CD4-positive, alpha-beta memory T cell (primary cell): ENCODE measurements at regions not wholly inside any gene's neighbourhood (a gene's known extent, or its start where the extent isn't known, plus 50 kb on each side); places are given as distances from the start of the nearest gene placed in this dataset.
"Not testable (repeated sequence)": the region's sequence is repeated elsewhere in the genome, so short reads cannot be mapped to it uniquely, and the experiment has no call there.

Experiments
- CTCF ChIA-PET: fragments of 350-600 bp; sonication (Branson Sonifier 250); formaldehyde crosslinking; loops from one replicate; lab custom pipeline; 2021; ENCODE audit warnings: inconsistent platforms; ENCODE audit not compliant: partially characterized antibody; lab: Charles Lee
- POLR2A ChIA-PET: fragments of 350-600 bp; sonication (Branson Sonifier 250); formaldehyde crosslinking; loops from one replicate; lab custom pipeline; 2021; ENCODE audit not compliant: partially characterized antibody; lab: Charles Lee
- DNase-seq, 5 donors: peaks; one replicate each; pipeline versions ENCODE4 v3.0.0 to v3.0.0-alpha.2; 2020 to 2022; ENCODE audit warnings: mixed read lengths in 1 of 5
- H3K27ac ChIP-seq: one replicate; pipeline ENCODE4 v1.7.0; 2013; ENCODE audit warnings: low read depth, low read length
- H3K27me3 ChIP-seq: 2 replicates; pipeline ENCODE4 v1.7.0; 2013; ENCODE audit warnings: mild to moderate bottlenecking, low read length, moderate library complexity; ENCODE audit not compliant: insufficient read depth
- H3K36me3 ChIP-seq: 2 replicates; pipeline ENCODE4 v1.7.0; 2013; ENCODE audit warnings: mild to moderate bottlenecking, low read length, moderate library complexity; ENCODE audit not compliant: insufficient read depth
- H3K4me1 ChIP-seq: 2 replicates; pipeline ENCODE4 v1.7.0; 2013; ENCODE audit warnings: mild to moderate bottlenecking, low read length, moderate library complexity; ENCODE audit not compliant: insufficient read depth
- H3K4me3 ChIP-seq, 2 donors: one replicate each; pipeline ENCODE4 v1.7.0; 2013; ENCODE audit warnings: low read length in 2 of 2, mild to moderate bottlenecking in 1 of 2
- H3K9me3 ChIP-seq, 2 donors: one replicate each; pipeline ENCODE4 v1.7.0; 2013; ENCODE audit warnings: low read length in 2 of 2, control low read depth in 1 of 2; ENCODE audit not compliant: control insufficient read depth in 1 of 2
- H3K27ac Mint-ChIP-seq, 7 donors: one replicate each; pipeline ENCODE4 v1.8.0; 2020 to 2021; ENCODE audit warnings: mixed read lengths in 7 of 7, mild to moderate bottlenecking in 6 of 7, inconsistent platforms in 3 of 7, moderate library complexity in 3 of 7
- H3K27me3 Mint-ChIP-seq, 2 donors: one replicate each; pipeline ENCODE4 v1.8.0; 2020 to 2021; ENCODE audit warnings: mixed read lengths in 2 of 2
- H3K36me3 Mint-ChIP-seq, 2 donors: one replicate each; pipeline ENCODE4 v1.8.0; 2020 to 2021; ENCODE audit warnings: mixed read lengths in 2 of 2, inconsistent platforms in 1 of 2, mild to moderate bottlenecking in 1 of 2
- H3K4me1 Mint-ChIP-seq, 4 donors: one replicate each; pipeline ENCODE4 v1.8.0; 2020 to 2021; ENCODE audit warnings: mixed read lengths in 4 of 4, mild to moderate bottlenecking in 1 of 4
- H3K4me3 Mint-ChIP-seq, 8 donors: one replicate each; pipeline ENCODE4 v1.8.0; 2020 to 2021; ENCODE audit warnings: mixed read lengths in 8 of 8, mild to moderate bottlenecking in 7 of 8, moderate library complexity in 6 of 8, inconsistent platforms in 3 of 8
- H3K9me3 Mint-ChIP-seq, 8 donors: one replicate each; pipeline ENCODE4 v1.8.0; 2020 to 2021; ENCODE audit warnings: mixed read lengths in 8 of 8, mild to moderate bottlenecking in 5 of 8, inconsistent platforms in 3 of 8, moderate library complexity in 1 of 8
- intact Hi-C: fragments of 100-400 bp; cut with micrococcal nuclease; formaldehyde crosslinking; loops from one replicate; pipeline ENCODE4 v1.15.1; 2023

DNA sequence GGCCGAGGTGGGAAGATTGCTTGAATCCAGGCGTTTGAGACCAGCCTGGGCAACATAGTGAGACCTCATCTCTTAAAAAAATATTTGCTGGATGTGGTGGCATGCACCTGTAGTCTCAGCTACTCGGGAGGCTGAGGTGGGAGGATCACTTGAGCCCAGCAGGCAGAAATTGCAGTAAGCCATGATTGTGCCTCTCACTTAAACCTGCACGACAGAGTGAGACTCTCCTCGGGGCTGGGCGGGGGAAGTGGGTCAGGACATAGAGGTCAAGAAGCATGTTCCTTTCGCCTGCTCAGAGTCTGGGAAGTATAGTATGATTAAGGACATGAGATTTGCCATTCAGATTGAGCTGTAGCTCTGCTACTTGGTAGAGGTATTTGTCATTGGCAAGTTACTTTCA lies 52.3 kb downstream of the SEPTIN7 start:
- H3K27me3 Mint-ChIP-seq, H3K36me3 ChIP-seq, H3K27ac Mint-ChIP-seq, H3K9me3 Mint-ChIP-seq, H3K9me3 ChIP-seq, intact Hi-C loops, H3K27me3 ChIP-seq, H3K27ac ChIP-seq, H3K4me3 ChIP-seq, CTCF ChIA-PET: not testable (repeated sequence)
- Mint-ChIP-seq H3K36me3 (peaks cover 33 to 35% of the 10 kb centered on the region in 2 donors), H3K4me3 (peak overlapping the region in 2 of 8 donors; percentile 2 to 27), H3K4me1 (peaks cover 53 to 82% (median 70%) of the 10 kb centered on the region in 4 donors)
- peaks cover 27% of the 10 kb centered on the region for H3K4me1 ChIP-seq
- POLR2A ChIA-PET = interaction anchor here (1.0 kb wide), 1 partner anchor 52 kb away, joined by 3 read pairs; the partner anchor contains the start of gene SEPTIN7
- peak in 1 of 5 donors; percentile 16 for DNase-seq

DNA sequence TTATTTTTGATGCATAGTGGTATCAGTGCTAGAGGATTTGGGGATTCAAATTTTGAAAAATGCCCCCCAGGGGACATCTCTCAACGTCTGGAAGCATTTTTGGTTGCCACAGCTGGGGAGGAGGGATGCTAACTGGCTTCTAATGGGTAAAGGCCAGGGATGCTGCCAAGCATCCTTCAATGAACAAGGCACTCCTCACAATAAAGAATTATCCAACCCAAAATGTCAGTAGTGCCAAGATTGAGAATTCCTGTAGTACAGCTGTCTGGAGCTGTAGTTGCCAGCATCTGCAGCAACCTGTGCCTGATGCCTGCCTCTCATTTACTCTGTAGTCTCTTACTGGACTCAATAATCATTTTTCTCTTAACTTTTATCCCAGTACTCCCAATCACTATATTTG lies 53.5 kb downstream of the SEPTIN7 start:
- POLR2A ChIA-PET = interaction anchor here (4.3 kb wide), 1 partner anchor 53 kb away, joined by 18 read pairs; the partner anchor contains the start of gene SEPTIN7

GRCh38 chr7:35856175-35856574 lies 55.3 kb downstream of the SEPTIN7 start:
- Histone ChIP-seq H3K4me3 (no peak overlapping the region), H3K4me1 (peaks cover 19% of the 10 kb centered on the region), H3K36me3 (no peaks in the 10 kb centered on the region), H3K9me3 (no peaks in the 10 kb centered on the region), H3K27ac (no peak overlapping the region), H3K27me3 (no peaks in the 10 kb centered on the region)
- no peaks in the 10 kb centered on the region for H3K9me3 Mint-ChIP-seq
- ChIA-PET CTCF (interaction anchor here (1.3 kb wide), 1 partner anchor 131 kb away, joined by 3 read pairs; no protein-coding TSS in a partner anchor), POLR2A (interaction anchor here (1.5 to 4.3 kb wide), 2 partner anchors 9 to 55 kb away, joined by 5 to 18 read pairs; partner anchors contain the start of gene SEPTIN7)
- peaks cover 23 to 27% of the 10 kb centered on the region in 2 donors for H3K36me3 Mint-ChIP-seq
- no peak overlapping the region for H3K27ac Mint-ChIP-seq
- no peak for DNase-seq
- peaks cover 45 to 81% (median 70%) of the 10 kb centered on the region in 4 donors for H3K4me1 Mint-ChIP-seq
- peak overlapping the region in 1 of 8 donors; percentile 32 for H3K4me3 Mint-ChIP-seq
- intact Hi-C loops = no loop called here
- no peaks in the 10 kb centered on the region for H3K27me3 Mint-ChIP-seq

More for the DNA sequence above, 53.5 kb downstream of the SEPTIN7 start:
- H3K9me3 Mint-ChIP-seq = no peaks in the 10 kb centered on the region
- no peak for DNase-seq
- peaks cover 30 to 33% of the 10 kb centered on the region in 2 donors for H3K36me3 Mint-ChIP-seq
- H3K27ac ChIP-seq = no peak overlapping the region
- intact Hi-C loops = no loop called here
- no peaks in the 10 kb centered on the region for H3K27me3 Mint-ChIP-seq
- peaks cover 20% of the 10 kb centered on the region for H3K4me1 ChIP-seq
- H3K4me3 Mint-ChIP-seq = no peak overlapping the region
- H3K27ac Mint-ChIP-seq = peak overlapping the region in 1 of 7 donors; percentile 23
- no peak overlapping the region for H3K4me3 ChIP-seq
- peaks cover 44 to 80% (median 66%) of the 10 kb centered on the region in 4 donors for H3K4me1 Mint-ChIP-seq
- H3K27me3 ChIP-seq = no peaks in the 10 kb centered on the region
- CTCF ChIA-PET = no interaction called here
- H3K36me3 ChIP-seq = no peaks in the 10 kb centered on the region
- no peaks in the 10 kb centered on the region for H3K9me3 ChIP-seq

DNA sequence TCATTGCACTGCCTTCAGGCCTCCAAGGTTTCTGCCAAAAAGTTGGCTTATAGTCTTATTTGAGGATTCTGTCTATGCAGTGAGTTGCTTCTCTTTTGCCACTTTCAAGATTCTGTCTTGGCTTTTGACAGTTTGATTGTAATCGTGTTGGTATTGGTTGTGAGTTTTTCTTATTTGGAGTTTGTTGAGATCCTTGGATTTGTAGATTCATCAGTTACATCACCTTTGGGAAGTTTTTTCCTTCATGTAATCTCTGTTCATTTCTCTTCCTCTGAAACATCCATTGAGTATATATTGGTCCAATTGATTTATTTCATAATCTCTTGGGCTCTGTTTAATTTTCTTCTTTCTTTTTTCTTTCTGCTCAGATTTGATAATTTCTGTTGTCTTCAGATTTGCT lies 59.8 kb downstream of the SEPTIN7 start:
- H3K4me3 ChIP-seq = no peak overlapping the region
- no peaks in the 10 kb centered on the region for H3K9me3 ChIP-seq
- H3K9me3 Mint-ChIP-seq = no peaks in the 10 kb centered on the region
- no peaks in the 10 kb centered on the region for H3K27me3 ChIP-seq
- H3K36me3 Mint-ChIP-seq = peaks cover 21 to 29% of the 10 kb centered on the region in 2 donors
- no peak overlapping the region for H3K27ac ChIP-seq
- H3K27ac Mint-ChIP-seq = peak overlapping the region in 2 of 7 donors; percentile 34 to 54
- H3K36me3 ChIP-seq = peaks cover 8% of the 10 kb centered on the region
- H3K27me3 Mint-ChIP-seq = no peaks in the 10 kb centered on the region
- peaks cover 32 to 58% (median 50%) of the 10 kb centered on the region in 4 donors for H3K4me1 Mint-ChIP-seq
- POLR2A ChIA-PET = no interaction called here
- intact Hi-C loops = loop anchor here (5.0 kb wide), 1 partner anchor 43 kb away; no protein-coding TSS in a partner anchor
- peak overlapping the region in 2 of 8 donors; percentile 9 to 26 for H3K4me3 Mint-ChIP-seq
- peaks cover 14% of the 10 kb centered on the region for H3K4me1 ChIP-seq
- CTCF ChIA-PET = no interaction called here
- no peak for DNase-seq

- Histone ChIP-seq H3K36me3 (peaks cover 17% of the 10 kb centered on the region), H3K27ac (no peak overlapping the region), H3K4me1 (peaks cover 8% of the 10 kb centered on the region), H3K27me3 (no peaks in the 10 kb centered on the region), H3K4me3 (no peak overlapping the region), H3K9me3 (no peaks in the 10 kb centered on the region)
- no peaks in the 10 kb centered on the region for H3K27me3 Mint-ChIP-seq
- no peak for DNase-seq
- peak overlapping the region in 1 of 7 donors; percentile 11 for H3K27ac Mint-ChIP-seq
- H3K4me3 Mint-ChIP-seq = no peak overlapping the region
- intact Hi-C loops = no loop called here
- ChIA-PET CTCF (no interaction called here), POLR2A (no interaction called here)
- no peaks in the 10 kb centered on the region for H3K9me3 Mint-ChIP-seq
- H3K4me1 Mint-ChIP-seq = peaks cover 33 to 52% (median 43%) of the 10 kb centered on the region in 4 donors
- peaks cover 32 to 54% of the 10 kb centered on the region in 2 donors for H3K36me3 Mint-ChIP-seq
These were observed 64.4 kb downstream of the SEPTIN7 start for GRCh38 chr7:35865287-35865686.

- no peak overlapping the region for H3K27ac ChIP-seq
- POLR2A ChIA-PET = no interaction called here
- H3K27me3 ChIP-seq = no peaks in the 10 kb centered on the region
- peaks cover 17% of the 10 kb centered on the region for H3K36me3 ChIP-seq
- peaks cover 35 to 56% of the 10 kb centered on the region in 2 donors for H3K36me3 Mint-ChIP-seq
- no peak overlapping the region for H3K4me3 Mint-ChIP-seq
- no peak for DNase-seq
- no peaks in the 10 kb centered on the region for H3K27me3 Mint-ChIP-seq
- intact Hi-C loops = no loop called here
- no peaks in the 10 kb centered on the region for H3K9me3 ChIP-seq
- H3K9me3 Mint-ChIP-seq = no peaks in the 10 kb centered on the region
- peaks cover 30 to 46% (median 40%) of the 10 kb centered on the region in 4 donors for H3K4me1 Mint-ChIP-seq
- H3K4me1 ChIP-seq = peaks cover 9% of the 10 kb centered on the region
- H3K4me3 ChIP-seq = no peak overlapping the region
- peak overlapping the region in 1 of 7 donors; percentile 12 for H3K27ac Mint-ChIP-seq
- CTCF ChIA-PET = no interaction called here
These were observed 65.3 kb downstream of the SEPTIN7 start for GRCh38 chr7:35866186-35866585.

DNA sequence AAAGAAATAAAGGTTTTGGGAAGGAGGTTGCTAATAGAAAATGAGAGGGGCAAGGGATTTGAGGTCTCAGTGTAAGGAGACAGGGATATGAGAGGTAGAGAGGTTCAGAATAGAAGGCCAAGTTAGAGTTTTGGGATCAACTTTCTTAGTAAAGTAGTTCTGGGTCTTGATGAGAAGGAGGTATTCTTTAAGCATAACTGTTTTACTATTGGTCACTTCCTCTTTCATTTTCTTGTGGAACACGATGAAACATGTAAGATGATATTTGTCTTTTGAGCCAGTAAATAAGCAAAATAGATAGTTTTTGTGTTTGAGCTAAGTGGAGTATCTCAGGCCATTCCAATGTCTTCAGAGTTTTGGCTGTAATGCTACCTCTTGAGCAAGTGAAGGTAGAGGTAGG lies 68.3 kb downstream of the SEPTIN7 start:
- H3K27me3 ChIP-seq, H3K4me3 ChIP-seq, H3K27me3 Mint-ChIP-seq, H3K4me1 ChIP-seq, CTCF ChIA-PET, DNase-seq, H3K27ac ChIP-seq, intact Hi-C loops, H3K9me3 Mint-ChIP-seq, POLR2A ChIA-PET, H3K9me3 ChIP-seq: not testable (repeated sequence)
- Mint-ChIP-seq H3K36me3 (peaks cover 38 to 67% of the 10 kb centered on the region in 2 donors), H3K27ac (peak overlapping the region in 6 of 7 donors; percentile 1 to 71 (median 24)), H3K4me3 (peak overlapping the region in 1 of 8 donors; percentile 3), H3K4me1 (peaks cover 23 to 42% (median 38%) of the 10 kb centered on the region in 4 donors)
- peaks cover 13% of the 10 kb centered on the region for H3K36me3 ChIP-seq
